GM10248 (cell line): ENCODE measurements at regions not wholly inside any gene's neighbourhood (a gene's known extent, or its start where the extent isn't known, plus 50 kb on each side); places are given as distances from the start of the nearest gene placed in this dataset.

Source experiments
- CTCF ChIA-PET: fragments of 300-600 bp; sonication (Branson Sonifier 250); formaldehyde crosslinking; extraction: SDS; loops from one replicate; lab custom pipeline; 2021; ENCODE audit warnings: antibody characterized with exemption; lab: Yijun Ruan, JAX
- POLR2A ChIA-PET: fragments of 350-650 bp; sonication (Branson Sonifier 250); formaldehyde crosslinking; extraction: SDS; loops from one replicate; lab custom pipeline; 2020; ENCODE audit warnings: antibody characterized with exemption; lab: Yijun Ruan, JAX
- DNase-seq: peaks from one replicate; pipeline ENCODE4 v3.0.0; 2012; ENCODE audit errors: extremely low spot score
- TF ChIP-seq, protein P1 (sequence below): IDR thresholded peaks from 2 replicates; pipeline ENCODE4 v1.5.1; 2012; ENCODE audit warnings: mild to moderate bottlenecking, low read depth; ENCODE audit errors: extremely low read depth, missing control alignments, control extremely low read depth

DNA sequence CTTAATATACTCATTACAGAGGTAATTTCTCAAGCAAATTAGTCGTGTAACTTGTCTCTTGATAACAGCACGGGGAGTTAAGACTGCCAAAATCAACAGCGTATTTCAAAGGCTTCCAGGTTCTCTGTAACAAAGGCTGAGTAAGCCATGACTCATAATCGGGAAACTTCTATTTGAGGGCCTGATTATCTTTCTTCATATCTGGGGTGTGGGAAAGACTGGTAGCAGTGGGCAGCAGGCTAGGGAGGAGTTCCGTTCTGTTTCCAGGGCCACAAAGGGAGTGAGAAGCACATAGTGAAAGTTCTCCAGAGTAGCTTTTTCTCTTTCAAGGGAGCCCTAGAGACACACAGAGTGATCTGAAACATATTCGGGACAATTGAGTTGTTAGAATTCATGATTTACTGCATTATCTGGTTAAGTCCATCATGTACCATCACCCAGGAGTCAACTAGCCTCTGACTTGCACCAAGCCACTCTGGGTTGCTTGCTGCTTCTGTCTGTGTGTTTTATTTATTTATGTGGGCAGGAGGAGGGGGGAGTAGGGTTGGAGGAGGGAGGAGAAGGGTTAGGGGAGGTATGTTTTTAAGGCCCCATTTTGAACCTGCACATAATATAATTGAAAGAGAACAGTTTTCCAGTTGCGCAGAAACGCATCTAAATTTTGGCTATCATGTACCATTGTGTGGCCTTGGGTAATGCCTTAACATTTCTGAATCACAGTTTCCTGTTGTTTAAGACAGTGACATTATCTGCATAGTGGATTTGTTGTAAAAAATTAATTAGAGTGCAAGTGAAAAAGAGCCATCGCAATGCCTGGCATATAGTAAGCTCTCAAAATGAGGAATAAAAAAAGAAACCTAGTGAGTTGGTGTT, 80.5 kb upstream of the ITPRID2 start:
- CTCF ChIA-PET = interaction anchor here (0.8 to 2.6 kb wide), 2 partner anchors 9 to 234 kb away, joined by 3 to 6 read pairs; no protein-coding TSS in a partner anchor
- POLR2A ChIA-PET = no interaction called here
- TF ChIP-seq, protein P1, sequence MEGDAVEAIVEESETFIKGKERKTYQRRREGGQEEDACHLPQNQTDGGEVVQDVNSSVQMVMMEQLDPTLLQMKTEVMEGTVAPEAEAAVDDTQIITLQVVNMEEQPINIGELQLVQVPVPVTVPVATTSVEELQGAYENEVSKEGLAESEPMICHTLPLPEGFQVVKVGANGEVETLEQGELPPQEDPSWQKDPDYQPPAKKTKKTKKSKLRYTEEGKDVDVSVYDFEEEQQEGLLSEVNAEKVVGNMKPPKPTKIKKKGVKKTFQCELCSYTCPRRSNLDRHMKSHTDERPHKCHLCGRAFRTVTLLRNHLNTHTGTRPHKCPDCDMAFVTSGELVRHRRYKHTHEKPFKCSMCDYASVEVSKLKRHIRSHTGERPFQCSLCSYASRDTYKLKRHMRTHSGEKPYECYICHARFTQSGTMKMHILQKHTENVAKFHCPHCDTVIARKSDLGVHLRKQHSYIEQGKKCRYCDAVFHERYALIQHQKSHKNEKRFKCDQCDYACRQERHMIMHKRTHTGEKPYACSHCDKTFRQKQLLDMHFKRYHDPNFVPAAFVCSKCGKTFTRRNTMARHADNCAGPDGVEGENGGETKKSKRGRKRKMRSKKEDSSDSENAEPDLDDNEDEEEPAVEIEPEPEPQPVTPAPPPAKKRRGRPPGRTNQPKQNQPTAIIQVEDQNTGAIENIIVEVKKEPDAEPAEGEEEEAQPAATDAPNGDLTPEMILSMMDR = no peak
- DNase-seq = no peak

DNA sequence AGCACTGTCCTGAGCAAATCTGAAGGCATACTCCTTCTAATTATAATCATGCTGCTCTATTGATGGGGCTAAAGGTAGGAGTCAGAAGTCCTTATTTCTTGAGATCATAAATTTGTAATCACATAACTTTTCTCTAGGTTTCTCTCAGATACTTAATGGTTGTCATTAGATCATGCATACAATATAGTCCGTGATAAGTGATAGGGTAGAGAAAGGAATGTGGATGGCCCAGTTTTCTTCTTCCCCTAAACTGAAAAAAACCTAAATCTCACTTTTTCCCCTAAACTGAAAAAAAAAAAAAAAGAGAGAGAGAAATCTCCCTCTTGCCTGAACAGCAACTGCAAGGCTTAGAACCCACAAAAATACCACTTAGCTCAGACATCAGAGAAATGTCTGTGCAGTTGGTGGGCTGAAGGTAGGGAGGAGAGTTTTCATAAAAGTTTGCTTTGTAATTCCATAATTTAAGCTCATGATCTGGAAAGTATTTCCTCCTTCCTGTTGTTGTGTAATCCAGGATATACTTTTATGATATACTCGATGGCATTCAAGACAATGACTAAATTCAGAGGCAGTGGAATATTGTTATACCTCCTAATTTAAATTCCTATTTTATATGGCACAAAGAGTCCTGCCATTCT, 79.3 kb upstream of the ITPRID2 start:
- no peak for DNase-seq
- CTCF ChIA-PET = interaction anchor here (0.8 to 1.2 kb wide), 3 partner anchors 16 to 235 kb away, joined by 3 to 4 read pairs (median 3); no protein-coding TSS in a partner anchor
- TF ChIP-seq, protein P1 = no peak
- POLR2A ChIA-PET = no interaction called here

DNA sequence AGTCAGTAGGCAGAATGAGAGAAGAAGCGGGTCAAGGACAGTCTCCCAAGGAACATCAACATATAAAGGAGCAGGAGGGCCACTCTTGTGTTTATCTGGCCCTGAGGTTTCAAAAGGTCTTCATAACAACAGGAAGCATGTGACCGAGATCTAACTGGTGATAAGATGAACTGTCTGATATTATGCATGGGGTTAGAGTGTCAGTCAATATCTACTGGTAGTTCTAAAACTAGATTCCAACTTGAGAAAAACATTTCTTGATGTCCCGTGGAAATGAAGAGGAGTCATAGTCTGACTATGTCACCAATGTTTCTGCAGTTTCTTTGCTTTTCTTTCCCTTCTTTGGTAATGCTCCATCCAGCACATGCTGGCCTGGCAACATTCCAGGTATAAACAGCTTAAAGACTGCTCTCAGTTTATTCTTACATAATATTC, 77.5 kb upstream of the ITPRID2 start:
- DNase-seq = no peak
- CTCF ChIA-PET = no interaction called here
- POLR2A ChIA-PET = no interaction called here
- TF ChIP-seq, protein P1 = no peak

DNA sequence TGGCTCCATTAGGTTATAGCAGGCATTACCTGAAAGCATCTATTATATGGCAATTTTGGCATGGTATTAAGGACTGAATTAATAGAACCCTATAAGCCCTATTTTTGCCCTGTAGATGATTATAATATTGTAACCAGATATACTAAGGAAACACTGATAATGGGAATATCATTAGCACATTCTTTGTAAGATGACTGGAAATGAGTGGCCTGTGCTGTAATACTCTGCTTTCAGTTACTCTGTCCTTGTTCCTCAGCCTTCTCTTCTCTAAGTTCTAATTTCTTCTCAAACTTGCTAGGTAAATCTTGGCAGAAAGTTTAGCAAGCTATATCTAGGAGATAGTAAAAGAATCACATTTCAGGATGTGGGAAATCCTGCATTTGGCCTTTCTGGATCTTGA, 74.0 kb upstream of the ITPRID2 start:
- POLR2A ChIA-PET = no interaction called here
- CTCF ChIA-PET = interaction anchor here (1.8 to 1.9 kb wide), 3 partner anchors 10 to 46 kb away, joined by 3 to 5 read pairs (median 4); no protein-coding TSS in a partner anchor
- DNase-seq = no peak
- TF ChIP-seq, protein P1 = no peak

DNA sequence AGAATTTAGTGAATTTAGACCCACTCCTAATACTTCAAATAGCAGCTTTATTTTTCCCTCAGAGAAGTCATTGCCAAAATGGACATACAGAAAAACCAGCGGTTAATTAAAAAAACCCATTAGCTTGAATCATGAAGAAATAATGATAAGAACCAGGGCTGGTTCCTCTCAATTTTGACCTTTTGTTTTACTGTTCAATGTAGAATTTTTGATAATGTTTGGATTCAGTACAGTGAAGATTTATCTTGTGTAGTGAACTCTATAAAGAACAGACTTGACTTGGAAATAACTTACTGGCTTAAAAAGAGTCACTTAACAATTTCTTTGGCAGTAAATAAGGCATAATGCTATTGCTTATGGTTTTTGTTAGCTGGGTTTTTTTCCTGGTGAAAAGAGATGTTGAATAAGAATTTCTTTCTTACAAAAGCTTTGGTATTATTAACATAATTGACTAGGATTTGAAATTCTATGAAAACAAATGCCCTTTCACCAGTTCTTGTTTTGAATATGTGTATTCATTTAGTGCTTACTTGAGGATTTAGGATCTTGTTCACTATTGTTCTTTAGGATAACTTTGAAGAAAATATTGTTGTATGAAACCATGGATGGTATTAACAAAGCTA, 73.4 kb upstream of the ITPRID2 start:
- ChIA-PET POLR2A (no interaction called here), CTCF (interaction anchor here (0.9 to 1.9 kb wide), 3 partner anchors 11 to 279 kb away, joined by 3 to 5 read pairs (median 3); no protein-coding TSS in a partner anchor)
- TF ChIP-seq, protein P1 = no peak
- DNase-seq = no peak

DNA sequence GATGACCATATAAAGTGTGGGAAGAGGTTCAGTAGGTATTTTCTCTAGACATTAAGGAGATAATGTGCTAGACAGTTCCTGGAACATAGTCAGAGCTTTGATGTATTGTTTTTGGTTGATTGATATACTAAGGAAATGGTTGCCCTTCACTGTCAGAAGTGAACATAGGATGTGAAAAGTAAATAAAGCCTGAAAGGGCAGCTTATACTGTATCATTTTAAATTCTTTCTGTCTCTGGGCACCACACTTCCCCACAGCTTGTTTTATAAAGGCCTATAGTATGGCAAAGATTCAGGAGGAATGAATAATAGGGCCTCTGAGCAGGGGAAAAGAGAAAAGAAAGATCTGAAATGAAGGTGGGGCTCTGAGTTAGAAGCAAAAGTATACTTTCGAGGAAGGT, 72.7 kb upstream of the ITPRID2 start:
- TF ChIP-seq, protein P1 = no peak
- ChIA-PET CTCF (interaction anchor here (0.9 to 1.9 kb wide), 3 partner anchors 11 to 280 kb away, joined by 3 to 5 read pairs (median 3); no protein-coding TSS in a partner anchor), POLR2A (no interaction called here)
- DNase-seq = no peak
